ENCODE measurements at regions not wholly inside any gene's neighbourhood (a gene's known extent, or its start where the extent isn't known, plus 50 kb on each side); places are given as distances from the start of the nearest gene placed in this dataset.
"Not testable (repeated sequence)": the region's sequence is repeated elsewhere in the genome, so short reads cannot be mapped to it uniquely, and the experiment has no call there.

GRCh38 chr12:93234641-93235040, 143.1 kb upstream of the NUDT4 start:
- Histone ChIP-seq H3K27ac (replicated peaks) (no peak overlapping the region), H3K36me3 (no peaks in the 10 kb centered on the region), H3K4me1 (peaks cover 15% of the 10 kb centered on the region), H3K27me3 (ENCODE audit: low read depth) (no peaks in the 10 kb centered on the region), H3K9me3 (replicated peaks) (peaks cover 34% of the 10 kb centered on the region), H3K4me3 (no peak overlapping the region)
- no peak for TF ChIP-seq CTCF (IDR thresholded peaks at IDR 0.05; ENCODE audit: borderline replicate concordance)
- intact Hi-C loops (cut with micrococcal nuclease), result no loop called here
- DNase-seq, result no peak

GRCh38 chr12:93235881-93236280, 141.8 kb upstream of the NUDT4 start:
- Histone ChIP-seq H3K27ac (replicated peaks) (no peak overlapping the region), H3K27me3 (ENCODE audit: low read depth) (no peaks in the 10 kb centered on the region), H3K9me3 (replicated peaks) (peaks cover 37% of the 10 kb centered on the region), H3K4me1 (peaks cover 12% of the 10 kb centered on the region), H3K36me3 (no peaks in the 10 kb centered on the region), H3K4me3 (no peak overlapping the region)
- TF ChIP-seq CTCF (IDR thresholded peaks at IDR 0.05; ENCODE audit: borderline replicate concordance), result no peak
- intact Hi-C loops (cut with micrococcal nuclease), result no loop called here
- DNase-seq, result no peak

- Histone ChIP-seq H3K4me1 (peaks cover 20% of the 10 kb centered on the region), H3K9me3 (replicated peaks) (peaks cover 37% of the 10 kb centered on the region), H3K27ac (replicated peaks) (peak overlapping the region; percentile 73), H3K4me3 (no peak overlapping the region), H3K36me3 (no peaks in the 10 kb centered on the region), H3K27me3 (ENCODE audit: low read depth) (no peaks in the 10 kb centered on the region)
- intact Hi-C loops (cut with micrococcal nuclease), result no loop called here
- DNase-seq, result peak; percentile 32
- TF ChIP-seq CTCF (IDR thresholded peaks at IDR 0.05; ENCODE audit: borderline replicate concordance), result no peak
These were observed 140.3 kb upstream of the NUDT4 start for GRCh38 chr12:93237235-93237915.

- H3K4me3 ChIP-seq; intact Hi-C loops (cut with micrococcal nuclease); H3K36me3 ChIP-seq; H3K27ac ChIP-seq (replicated peaks); H3K27me3 ChIP-seq (ENCODE audit: low read depth); DNase-seq: not testable (repeated sequence)
- Histone ChIP-seq H3K9me3 (replicated peaks) (peaks cover 37% of the 10 kb centered on the region), H3K4me1 (peaks cover 31% of the 10 kb centered on the region)
These were observed 139.0 kb upstream of the NUDT4 start for GRCh38 chr12:93238512-93239262.

GRCh38 chr12:93239789-93240188, 137.9 kb upstream of the NUDT4 start:
- DNase-seq; H3K27me3 ChIP-seq (ENCODE audit: low read depth); H3K36me3 ChIP-seq; intact Hi-C loops (cut with micrococcal nuclease); H3K27ac ChIP-seq (replicated peaks); H3K4me3 ChIP-seq: not testable (repeated sequence)
- Histone ChIP-seq H3K9me3 (replicated peaks) (peaks cover 37% of the 10 kb centered on the region), H3K4me1 (peaks cover 36% of the 10 kb centered on the region)

- H3K36me3 ChIP-seq, result no peaks in the 10 kb centered on the region
- H3K4me1 ChIP-seq, result peaks cover 39% of the 10 kb centered on the region
- DNase-seq, result no peak
- TF ChIP-seq CTCF (IDR thresholded peaks at IDR 0.05; ENCODE audit: borderline replicate concordance), result peak; percentile 20
- H3K4me3 ChIP-seq, result no peak overlapping the region
- no peaks in the 10 kb centered on the region for H3K27me3 ChIP-seq (ENCODE audit: low read depth)
- peak overlapping the region; percentile 60 for H3K27ac ChIP-seq (replicated peaks)
- intact Hi-C loops (cut with micrococcal nuclease), result no loop called here
- H3K9me3 ChIP-seq (replicated peaks), result peaks cover 18% of the 10 kb centered on the region
These were observed 135.4 kb upstream of the NUDT4 start for GRCh38 chr12:93242154-93242972.
